ENCODE measurements at regions not wholly inside any gene's neighbourhood (a gene's known extent, or its start where the extent isn't known, plus 50 kb on each side); places are given as distances from the start of the nearest gene placed in this dataset.

DNA sequence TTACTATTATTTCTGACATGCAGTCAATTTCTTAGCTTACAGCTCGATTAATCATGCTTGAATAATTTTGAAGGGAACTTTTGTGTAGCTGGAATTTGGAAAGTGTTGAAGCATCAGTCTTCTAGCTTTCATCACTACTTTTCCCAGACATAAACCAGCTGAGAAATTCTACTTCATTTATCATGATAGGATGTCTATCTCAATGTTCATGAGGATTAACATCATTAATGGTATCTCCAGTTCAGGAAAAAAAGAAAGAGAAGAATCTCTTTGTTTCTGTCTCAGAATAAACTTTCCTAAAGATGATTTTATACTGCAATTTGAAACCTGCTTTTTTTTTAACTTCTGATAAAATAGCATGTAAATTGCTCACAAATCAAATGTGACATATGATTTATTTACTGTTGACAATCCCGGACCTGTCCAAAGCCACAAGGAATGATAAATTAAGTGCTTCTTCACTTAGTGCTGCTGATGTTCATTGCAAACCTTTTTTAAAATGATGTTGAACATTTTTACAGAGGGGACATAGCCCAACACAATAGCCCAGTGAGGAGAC, 412.1 kb upstream of the CLINT1 start:
- no peak for DNase-seq (ENCODE audit: low read depth)
- TF ChIP-seq, protein P1, sequence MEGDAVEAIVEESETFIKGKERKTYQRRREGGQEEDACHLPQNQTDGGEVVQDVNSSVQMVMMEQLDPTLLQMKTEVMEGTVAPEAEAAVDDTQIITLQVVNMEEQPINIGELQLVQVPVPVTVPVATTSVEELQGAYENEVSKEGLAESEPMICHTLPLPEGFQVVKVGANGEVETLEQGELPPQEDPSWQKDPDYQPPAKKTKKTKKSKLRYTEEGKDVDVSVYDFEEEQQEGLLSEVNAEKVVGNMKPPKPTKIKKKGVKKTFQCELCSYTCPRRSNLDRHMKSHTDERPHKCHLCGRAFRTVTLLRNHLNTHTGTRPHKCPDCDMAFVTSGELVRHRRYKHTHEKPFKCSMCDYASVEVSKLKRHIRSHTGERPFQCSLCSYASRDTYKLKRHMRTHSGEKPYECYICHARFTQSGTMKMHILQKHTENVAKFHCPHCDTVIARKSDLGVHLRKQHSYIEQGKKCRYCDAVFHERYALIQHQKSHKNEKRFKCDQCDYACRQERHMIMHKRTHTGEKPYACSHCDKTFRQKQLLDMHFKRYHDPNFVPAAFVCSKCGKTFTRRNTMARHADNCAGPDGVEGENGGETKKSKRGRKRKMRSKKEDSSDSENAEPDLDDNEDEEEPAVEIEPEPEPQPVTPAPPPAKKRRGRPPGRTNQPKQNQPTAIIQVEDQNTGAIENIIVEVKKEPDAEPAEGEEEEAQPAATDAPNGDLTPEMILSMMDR (IDR thresholded peaks at IDR 0.05; ENCODE audit: low read depth, low read length, missing control alignments), result no peak
- no peak overlapping the region for H3K4me3 ChIP-seq (ENCODE audit: low read depth, low read length)

DNA sequence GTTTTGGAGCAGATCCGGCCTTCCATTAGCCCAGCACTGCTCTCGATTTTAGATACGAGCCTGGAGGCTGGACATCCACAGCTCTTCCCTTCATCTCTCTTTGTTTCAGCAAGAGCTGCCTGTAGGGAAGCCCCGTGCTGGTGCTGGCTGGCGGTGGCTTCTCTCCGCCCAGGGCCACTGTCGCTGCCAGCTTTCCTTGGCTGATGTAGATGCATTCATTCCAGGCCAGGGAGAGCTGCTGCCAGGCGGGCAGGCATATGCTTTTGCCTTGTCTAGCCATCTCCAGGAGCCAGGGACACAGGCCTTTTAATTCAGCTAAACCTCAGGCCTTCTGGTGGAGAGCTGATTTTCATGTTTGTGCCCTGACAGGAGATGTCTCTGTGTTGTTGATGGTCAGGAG, 409.3 kb upstream of the CLINT1 start:
- TF ChIP-seq, protein P1 (IDR thresholded peaks at IDR 0.05; ENCODE audit: low read depth, low read length, missing control alignments), result no peak
- no peak overlapping the region for H3K4me3 ChIP-seq (ENCODE audit: low read depth, low read length)
- no peak for DNase-seq (ENCODE audit: low read depth)

DNA sequence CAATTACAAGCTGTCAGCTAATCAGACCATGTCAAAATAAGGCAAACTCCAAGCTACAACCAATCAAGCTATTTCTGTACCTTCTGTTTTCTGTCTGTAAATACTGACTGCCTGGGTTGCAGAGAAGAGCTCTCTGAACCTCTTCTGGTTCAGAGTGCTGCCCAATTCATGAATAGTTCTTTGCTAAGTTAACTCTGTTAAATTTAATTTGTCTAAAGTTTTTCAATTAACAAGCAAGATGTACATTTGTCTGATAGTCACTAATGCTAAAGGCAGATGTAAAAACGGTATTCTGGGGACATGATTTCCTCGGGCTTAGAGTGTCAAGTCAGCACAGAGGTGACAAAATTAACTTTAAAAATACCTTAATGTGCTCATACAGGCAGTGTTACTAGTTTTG, 408.3 kb upstream of the CLINT1 start:
- DNase-seq (ENCODE audit: low read depth), result no peak
- TF ChIP-seq, protein P1 (IDR thresholded peaks at IDR 0.05; ENCODE audit: low read depth, low read length, missing control alignments), result no peak
- no peak overlapping the region for H3K4me3 ChIP-seq (ENCODE audit: low read depth, low read length)

DNA sequence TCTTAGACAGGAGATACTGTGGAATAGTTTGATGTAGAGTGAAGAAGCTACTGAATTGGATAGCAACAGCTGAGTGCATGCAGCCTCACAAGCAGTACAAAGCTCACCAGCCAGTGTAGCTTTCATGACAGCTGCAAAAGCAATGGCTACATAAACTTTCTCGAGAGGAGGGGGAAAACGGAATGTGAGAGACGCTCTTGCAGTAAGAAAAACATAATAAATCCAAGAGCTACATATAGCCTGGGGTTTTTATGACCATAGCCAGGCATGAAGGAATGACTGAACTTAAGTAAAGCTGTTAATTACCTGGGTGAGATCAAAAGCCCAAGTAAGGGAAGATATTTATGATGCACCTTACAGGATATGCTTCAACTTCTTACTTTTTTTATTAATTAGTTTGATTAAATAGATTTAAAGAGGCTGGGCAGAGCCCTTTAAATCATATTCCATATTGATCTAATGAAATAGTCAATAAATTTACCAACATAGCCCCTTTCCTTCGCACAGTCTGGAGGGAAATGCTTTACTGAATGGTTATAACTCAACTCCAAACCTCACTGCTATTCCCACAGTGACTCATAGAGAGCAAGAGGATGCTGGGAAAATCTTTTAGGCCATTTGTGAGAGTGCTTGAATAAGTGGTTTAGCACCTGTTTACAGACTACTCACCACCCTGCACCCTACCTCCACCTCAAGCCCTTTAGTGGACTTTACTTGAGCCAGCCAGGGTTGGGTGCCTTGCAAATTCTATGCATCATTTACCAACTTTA, 407.2 kb upstream of the CLINT1 start:
- H3K4me3 ChIP-seq (ENCODE audit: low read depth, low read length), result no peak overlapping the region
- no peak for DNase-seq (ENCODE audit: low read depth)
- TF ChIP-seq, protein P1 (IDR thresholded peaks at IDR 0.05; ENCODE audit: low read depth, low read length, missing control alignments), result no peak

DNA sequence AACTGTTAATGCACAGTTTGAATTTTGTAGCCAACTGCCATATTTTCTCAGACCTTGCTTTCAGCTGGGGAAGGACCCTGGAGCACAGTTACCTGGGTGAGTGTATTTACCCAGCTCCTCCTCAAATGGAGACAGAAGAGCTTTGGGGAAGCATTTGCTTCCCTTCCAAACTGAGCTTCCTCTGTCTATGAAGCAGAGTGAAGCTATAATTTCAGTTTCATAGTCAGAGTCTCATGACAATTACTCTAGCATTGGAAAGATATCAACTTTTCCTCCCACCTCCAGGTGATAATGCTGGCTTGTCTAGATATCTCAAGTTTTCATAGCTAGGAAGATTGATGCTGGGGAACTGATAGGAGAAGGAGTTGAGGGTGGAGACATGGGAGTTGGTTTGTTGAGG, 406.4 kb upstream of the CLINT1 start:
- TF ChIP-seq, protein P1 (IDR thresholded peaks at IDR 0.05; ENCODE audit: low read depth, low read length, missing control alignments), result no peak
- H3K4me3 ChIP-seq (ENCODE audit: low read depth, low read length), result no peak overlapping the region
- no peak for DNase-seq (ENCODE audit: low read depth)

DNA sequence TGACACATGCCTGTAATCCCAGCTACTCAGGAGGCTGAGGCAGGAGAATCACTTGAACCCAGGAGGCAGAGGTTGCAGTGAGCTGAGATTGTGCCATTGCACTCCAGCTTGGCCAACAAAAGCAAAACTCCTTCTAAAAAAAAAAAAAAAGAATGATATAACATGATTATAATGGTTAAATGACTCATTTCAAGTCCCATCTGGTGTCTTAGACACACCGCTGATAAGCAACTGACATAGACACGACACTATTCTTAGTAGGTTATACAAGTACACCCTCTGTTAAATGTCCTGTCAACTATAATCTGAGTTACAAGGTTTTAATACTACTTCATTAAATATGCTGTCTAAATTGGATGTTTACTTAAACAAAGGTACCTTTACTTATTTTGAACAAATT, 405.3 kb upstream of the CLINT1 start:
- TF ChIP-seq, protein P1 (IDR thresholded peaks at IDR 0.05; ENCODE audit: low read depth, low read length, missing control alignments), result no peak
- no peak overlapping the region for H3K4me3 ChIP-seq (ENCODE audit: low read depth, low read length)
- DNase-seq (ENCODE audit: low read depth), result no peak

Data from GM12864 (cell line).